ENCODE measurements at regions not wholly inside any gene's neighbourhood (a gene's known extent, or its start where the extent isn't known, plus 50 kb on each side); places are given as distances from the start of the nearest gene placed in this dataset.
A peak's percentile ranks its signal among the peaks of the same experiment; 100 is the strongest.

- TF ChIP-seq PREB (CRISPR knock-in tag; IDR thresholded peaks at IDR 0.05): no peak
- TF ChIP-seq MTF1 (CRISPR knock-in tag; IDR thresholded peaks at IDR 0.05): no peak
- TF ChIP-seq CBX5 (CRISPR knock-in tag; IDR thresholded peaks at IDR 0.05; ENCODE audit: borderline replicate concordance): peak; percentile 22; the same call in 1 of the 2 replicates
- no peak for TF ChIP-seq NCOA5 (CRISPR knock-in tag; IDR thresholded peaks at IDR 0.05)
- TF ChIP-seq ZBTB7A (CRISPR knock-in tag; IDR thresholded peaks at IDR 0.05): peak; percentile 47; the same call in 1 of the 2 replicates
- TF ChIP-seq SOX13 (IDR thresholded peaks at IDR 0.05): no peak
- no peak; a peak in 1 of 4 replicates for TF ChIP-seq SOX13 (CRISPR knock-in tag; conservative IDR thresholded peaks at IDR 0.05 in 1 of 2, IDR thresholded peaks at IDR 0.05 in 1 of 2)
- TF ChIP-seq ZBTB7B (CRISPR knock-in tag; IDR thresholded peaks at IDR 0.05): peak; percentile 46; the same call in 1 of the 2 replicates
- no peak for TF ChIP-seq ELF1 (CRISPR knock-in tag; IDR thresholded peaks at IDR 0.05)
- no peak for TF ChIP-seq SIX1 (CRISPR knock-in tag; IDR thresholded peaks at IDR 0.05; ENCODE audit: borderline replicate concordance)
- TF ChIP-seq DBP (CRISPR knock-in tag; IDR thresholded peaks at IDR 0.05; ENCODE audit: not compliant biosample characterization): no peak
- TF ChIP-seq E2F5 (CRISPR knock-in tag; conservative IDR thresholded peaks at IDR 0.05): no peak
- TF ChIP-seq SMAD9 (CRISPR knock-in tag; IDR thresholded peaks at IDR 0.05): no peak
- 0 out of 2 replicates have a peak, but pooled peaks have one; percentile 17 for TF ChIP-seq SP5 (CRISPR knock-in tag; IDR thresholded peaks at IDR 0.05; ENCODE audit: borderline replicate concordance, low read depth)
- TF ChIP-seq NCOA1 (CRISPR knock-in tag; IDR thresholded peaks at IDR 0.05): no peak
- TF ChIP-seq TEAD3 (CRISPR knock-in tag; optimal IDR thresholded peaks at IDR 0.05; ENCODE audit: borderline replicate concordance): peak; percentile 53
- TF ChIP-seq HNF4G (IDR thresholded peaks at IDR 0.05; ENCODE audit: borderline replicate concordance, low read depth, low read length): 0 out of 2 replicates have a peak, but pooled peaks have one; percentile 18
- no peak for TF ChIP-seq HNF4G (CRISPR knock-in tag; IDR thresholded peaks at IDR 0.05; ENCODE audit: borderline replicate concordance, low read depth)
- TF ChIP-seq HNF1B (CRISPR knock-in tag; IDR thresholded peaks at IDR 0.05): no peak
- no peak for TF ChIP-seq ZSCAN30 (CRISPR knock-in tag; IDR thresholded peaks at IDR 0.05)
- 0 out of 2 replicates have a peak, but pooled peaks have one; percentile 5 for TF ChIP-seq HIC2 (CRISPR knock-in tag; IDR thresholded peaks at IDR 0.05; ENCODE audit: low read depth)
- TF ChIP-seq ZFP36 (IDR thresholded peaks at IDR 0.05; ENCODE audit: borderline replicate concordance, low read depth, low read length, partially characterized antibody): no peak
- no peak for TF ChIP-seq HMG20B (CRISPR knock-in tag; conservative IDR thresholded peaks at IDR 0.05)
These were observed 214.4 kb upstream of the KLF3 start (continued) for GRCh38 chr4:38449506-38450174.
